HK-2 (cell line): ENCODE measurements at regions not wholly inside any gene's neighbourhood (a gene's known extent, or its start where the extent isn't known, plus 50 kb on each side); places are given as distances from the start of the nearest gene placed in this dataset.
"Not testable (repeated sequence)": the region's sequence is repeated elsewhere in the genome, so short reads cannot be mapped to it uniquely, and the experiment has no call there.

Experiments
- DNase-seq: peaks from one replicate; pipeline ENCODE4 v3.0.0-alpha.2; 2018; ENCODE audit not compliant: unreplicated experiment

- DNase-seq = no peak
These were observed 91.4 kb downstream of the MOBP start for GRCh38 chr3:39558775-39559306.

- DNase-seq = no peak
These were observed 92.1 kb downstream of the MOBP start for GRCh38 chr3:39559543-39559942.

GRCh38 chr3:39568508-39568907 lies 101.0 kb downstream of the MOBP start:
- no peak for DNase-seq

- no peak for DNase-seq
These were observed 101.6 kb downstream of the MOBP start for GRCh38 chr3:39569095-39569494.

- DNase-seq = no peak
These were observed 105.9 kb downstream of the MOBP start for GRCh38 chr3:39573392-39573791.

GRCh38 chr3:39577541-39577940 lies 110.1 kb downstream of the MOBP start:
- no peak for DNase-seq

GRCh38 chr3:39586215-39586614 lies 118.7 kb downstream of the MOBP start:
- DNase-seq = not testable (repeated sequence)

GRCh38 chr3:39587113-39587512 lies 119.6 kb downstream of the MOBP start:
- DNase-seq = no peak

- no peak for DNase-seq
These were observed 123.3 kb downstream of the MOBP start for GRCh38 chr3:39590806-39591205.

GRCh38 chr3:39592311-39593050 lies 125.0 kb downstream of the MOBP start:
- no peak for DNase-seq

GRCh38 chr3:39593341-39593740 lies 125.9 kb downstream of the MOBP start:
- DNase-seq = no peak

- DNase-seq = no peak
These were observed 133.8 kb downstream of the MOBP start for GRCh38 chr3:39601241-39601640.

GRCh38 chr3:39605837-39606236 lies 138.4 kb downstream of the MOBP start:
- no peak for DNase-seq

- DNase-seq = no peak
These were observed 158.7 kb downstream of the MOBP start for GRCh38 chr3:39626198-39626597.

- no peak for DNase-seq
These were observed 163.7 kb downstream of the MOBP start for GRCh38 chr3:39631136-39631535.

- no peak for DNase-seq
These were observed 170.3 kb downstream of the MOBP start for GRCh38 chr3:39637807-39638206.

GRCh38 chr3:39638301-39638700 lies 170.8 kb downstream of the MOBP start:
- DNase-seq = no peak

GRCh38 chr3:39639344-39640236 lies 169.8 kb upstream of the MYRIP start:
- peak; percentile 40 for DNase-seq

GRCh38 chr3:39641274-39641673 lies 168.1 kb upstream of the MYRIP start:
- no peak for DNase-seq

- DNase-seq = no peak
These were observed 165.2 kb upstream of the MYRIP start for GRCh38 chr3:39644176-39644575.

GRCh38 chr3:39651256-39651655 lies 158.2 kb upstream of the MYRIP start:
- DNase-seq = not testable (repeated sequence)

- DNase-seq = no peak
These were observed 157.2 kb upstream of the MYRIP start for GRCh38 chr3:39651993-39652739.
